Effector memory CD8-positive, alpha-beta T cell (primary cell): ENCODE measurements at regions not wholly inside any gene's neighbourhood (a gene's known extent, or its start where the extent isn't known, plus 50 kb on each side); places are given as distances from the start of the nearest gene placed in this dataset.
"Not testable (repeated sequence)": the region's sequence is repeated elsewhere in the genome, so short reads cannot be mapped to it uniquely, and the experiment has no call there.

Experiments used
- ATAC-seq: fragments of 150-1000 bp; cut with Tn5 transposase; replicated peaks from 2 replicates; pipeline ENCODE4 v1.10.0; 2021; ENCODE audit warnings: mild to moderate bottlenecking, moderate library complexity
- DNase-seq, 3 experiments: peaks; one replicate each; pipeline ENCODE4 v3.0.0; 2021
- H3K27ac Mint-ChIP-seq, 2 donors: one replicate each; pipeline ENCODE4 v1.8.0; 2022; ENCODE audit warnings: mild to moderate bottlenecking in 2 of 2, mixed read lengths in 2 of 2, moderate library complexity in 2 of 2
- H3K27me3 Mint-ChIP-seq, 2 donors: one replicate each; pipeline ENCODE4 v1.8.0; 2022; ENCODE audit warnings: mixed read lengths in 2 of 2
- H3K36me3 Mint-ChIP-seq: one replicate; pipeline ENCODE4 v1.8.0; 2022; ENCODE audit warnings: mild to moderate bottlenecking, moderate library complexity, mixed read lengths; ENCODE audit not compliant: insufficient read depth
- H3K4me1 Mint-ChIP-seq, 2 donors: one replicate each; pipeline ENCODE4 v1.8.0; 2022; ENCODE audit warnings: low read depth in 2 of 2, mixed read lengths in 2 of 2
- H3K4me3 Mint-ChIP-seq, 2 donors: one replicate each; pipeline ENCODE4 v1.8.0; 2022; ENCODE audit warnings: mild to moderate bottlenecking in 2 of 2, mixed read lengths in 2 of 2, moderate library complexity in 2 of 2
- H3K9me3 Mint-ChIP-seq, 2 donors: one replicate each; pipeline ENCODE4 v1.8.0; 2022; ENCODE audit warnings: mixed read lengths in 2 of 2

DNA sequence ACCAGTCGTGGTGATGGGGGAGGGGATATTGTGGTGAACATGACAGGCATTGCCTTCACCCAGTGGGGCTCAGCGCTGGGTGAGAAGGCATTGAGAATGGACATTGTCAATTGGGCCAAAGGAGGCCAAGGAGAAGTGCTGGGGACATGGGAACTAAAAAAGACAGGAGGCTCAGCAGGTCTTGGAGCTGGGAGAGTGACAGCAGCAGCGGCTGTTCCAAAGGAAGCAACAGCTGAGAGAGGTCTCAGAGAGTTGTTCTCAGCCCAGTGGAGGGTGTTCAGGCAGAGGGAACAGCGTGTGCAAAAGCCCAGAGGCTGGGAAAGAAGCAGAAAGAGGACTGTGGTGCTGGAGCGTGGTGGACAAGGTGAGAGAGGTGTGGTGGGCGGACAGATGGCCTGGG, 56.6 kb upstream of the ASNS start:
- not testable (repeated sequence) for DNase-seq, H3K4me1 Mint-ChIP-seq, H3K27me3 Mint-ChIP-seq, ATAC-seq, H3K36me3 Mint-ChIP-seq, H3K9me3 Mint-ChIP-seq
- peak overlapping the region; percentile 15 to 41 for H3K27ac Mint-ChIP-seq
- peak overlapping the region; percentile 62 to 66 for H3K4me3 Mint-ChIP-seq

DNA sequence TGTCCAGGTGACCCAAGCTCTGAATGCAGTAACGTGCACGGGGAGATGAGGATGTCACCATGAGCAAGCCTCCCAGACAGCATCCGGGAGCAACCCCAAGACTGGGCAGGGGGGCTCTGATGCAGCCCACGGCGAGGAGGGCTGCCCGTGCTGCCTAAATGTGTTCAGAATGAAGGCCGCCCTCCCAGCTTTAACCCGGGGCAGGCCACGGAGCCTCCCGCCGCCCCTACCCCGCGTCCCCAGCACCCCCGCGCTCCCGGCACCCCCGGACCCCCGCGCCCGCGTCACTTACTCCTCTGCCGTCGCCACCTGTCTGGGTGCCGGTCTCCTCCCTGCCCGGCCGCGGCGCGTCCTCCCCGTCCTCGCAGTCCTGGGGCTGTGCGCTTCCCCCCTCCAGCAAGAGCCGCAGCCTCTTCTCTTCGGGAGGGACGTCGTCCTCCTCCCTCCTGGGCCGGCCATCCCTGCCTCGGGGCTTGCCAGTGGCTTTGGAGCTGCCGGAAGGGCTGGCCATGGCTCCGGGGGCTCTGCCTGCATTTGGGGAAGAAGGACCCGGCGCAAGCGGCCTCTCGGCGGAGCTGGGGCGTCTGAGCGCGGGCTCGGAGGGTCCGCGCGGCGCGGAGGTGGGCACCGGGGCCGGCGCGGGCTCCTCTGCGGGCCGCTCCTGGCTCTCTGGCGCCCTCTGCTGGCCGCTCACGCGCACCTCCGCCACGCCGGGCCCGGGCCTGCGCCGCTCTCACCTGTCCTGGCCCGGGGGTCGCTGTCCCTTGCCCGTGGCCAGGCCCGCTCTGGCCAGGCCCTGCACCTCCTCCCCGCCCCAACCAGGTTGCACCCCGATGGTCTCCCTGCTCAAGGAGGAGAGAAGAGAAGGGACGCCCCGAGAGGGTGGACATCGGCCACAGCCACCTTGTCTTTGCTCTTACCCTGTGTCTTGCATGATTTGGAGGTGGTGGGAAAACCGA, 55.9 kb upstream of the ASNS start:
- not testable (repeated sequence) for H3K4me1 Mint-ChIP-seq, H3K27me3 Mint-ChIP-seq, H3K9me3 Mint-ChIP-seq, H3K36me3 Mint-ChIP-seq
- peak overlapping the region; percentile 62 to 66 for H3K4me3 Mint-ChIP-seq
- ATAC-seq (peak; percentile 72), DNase-seq (peak; percentile 55 to 66 (median 64))
- peak overlapping the region in 1 of 2 donors; percentile 41 for H3K27ac Mint-ChIP-seq
